Astrocyte (in vitro differentiated cells and primary cell): ENCODE measurements at regions not wholly inside any gene's neighbourhood (a gene's known extent, or its start where the extent isn't known, plus 50 kb on each side); places are given as distances from the start of the nearest gene placed in this dataset.

Source experiments
- DNase-seq: peaks from one replicate; pipeline ENCODE4 v3.0.0-alpha.2; 2010; ENCODE audit warnings: low read depth
- FAIRE-seq: peaks from 2 replicates; lab custom pipeline; 2011; peaks lifted over from hg19 to GRCh38; lab: Jason Lieb, UNC
- H2AFZ ChIP-seq: 2 replicates; pipeline ENCODE4 v1.6.0; 2012; ENCODE audit warnings: low read depth, low read length, inconsistent platforms
- H3K27ac ChIP-seq: 2 replicates; pipeline ENCODE4 v1.5.1; 2011; ENCODE audit warnings: low read depth, low read length, inconsistent platforms
- H3K27me3 ChIP-seq: 2 replicates; pipeline ENCODE4 v1.6.0; 2011; ENCODE audit warnings: low read length, inconsistent platforms; ENCODE audit not compliant: insufficient read depth
- H3K36me3 ChIP-seq: 2 replicates; pipeline ENCODE4 v1.5.1; 2011; ENCODE audit warnings: low read length, inconsistent platforms; ENCODE audit not compliant: insufficient read depth
- H3K4me1 ChIP-seq: 2 replicates; pipeline ENCODE4 v1.5.1; 2011; ENCODE audit warnings: low read length, inconsistent platforms; ENCODE audit not compliant: insufficient read depth
- H3K4me2 ChIP-seq: 2 replicates; pipeline ENCODE4 v1.6.0; 2012; ENCODE audit warnings: low read length, inconsistent platforms
- H3K4me3 ChIP-seq: 2 replicates; pipeline ENCODE4 v1.5.1; 2011; ENCODE audit warnings: low read depth, mild to moderate bottlenecking, low read length, inconsistent platforms; ENCODE audit not compliant: insufficient read depth
- H3K79me2 ChIP-seq: 2 replicates; pipeline ENCODE4 v1.6.0; 2012; ENCODE audit warnings: mild to moderate bottlenecking, low read length, inconsistent platforms; ENCODE audit not compliant: insufficient read depth
- H3K9ac ChIP-seq: 2 replicates; pipeline ENCODE4 v1.6.0; 2012; ENCODE audit warnings: mild to moderate bottlenecking, low read length, inconsistent platforms
- H3K9me3 ChIP-seq: 2 replicates; pipeline ENCODE4 v1.5.1; 2012; ENCODE audit warnings: low read depth, mild to moderate bottlenecking, low read length, inconsistent platforms; ENCODE audit not compliant: insufficient read depth
- H4K20me1 ChIP-seq: 2 replicates; pipeline ENCODE4 v1.6.0; 2012; ENCODE audit warnings: low read length, inconsistent platforms; ENCODE audit not compliant: insufficient read depth
- H3K27ac Mint-ChIP-seq: one replicate; pipeline ENCODE4 v1.8.0; 2021; ENCODE audit warnings: mild to moderate bottlenecking, mixed read lengths; ENCODE audit not compliant: unreplicated experiment
- H3K27me3 Mint-ChIP-seq: one replicate; pipeline ENCODE4 v1.8.0; 2021; ENCODE audit warnings: low read depth, mixed read lengths; ENCODE audit not compliant: unreplicated experiment
- H3K36me3 Mint-ChIP-seq: one replicate; pipeline ENCODE4 v1.8.0; 2021; ENCODE audit warnings: low read depth, mixed read lengths; ENCODE audit not compliant: unreplicated experiment
- H3K4me1 Mint-ChIP-seq: one replicate; pipeline ENCODE4 v1.8.0; 2021; ENCODE audit warnings: low read depth, mixed read lengths; ENCODE audit not compliant: unreplicated experiment
- H3K4me3 Mint-ChIP-seq: one replicate; pipeline ENCODE4 v1.8.0; 2021; ENCODE audit warnings: mild to moderate bottlenecking, moderate library complexity, mixed read lengths; ENCODE audit not compliant: unreplicated experiment
- H3K9me3 Mint-ChIP-seq: one replicate; pipeline ENCODE4 v1.8.0; 2021; ENCODE audit warnings: mild to moderate bottlenecking, mixed read lengths; ENCODE audit not compliant: unreplicated experiment
- CTCF ChIP-seq: IDR thresholded peaks from 2 replicates; pipeline ENCODE4 v1.5.1; 2011; ENCODE audit warnings: low read depth, mild to moderate bottlenecking, inconsistent platforms, low read length, moderate library complexity; ENCODE audit not compliant: insufficient read depth
- EZH2 ChIP-seq: IDR thresholded peaks from 2 replicates; pipeline ENCODE4 v1.6.1; 2012; ENCODE audit warnings: mild to moderate bottlenecking, low read length, inconsistent platforms; ENCODE audit not compliant: insufficient read depth

GRCh38 chr3:102830415-102830814, 395.6 kb downstream of the ZPLD1 start:
- no peak overlapping the region for H2AFZ ChIP-seq
- no peak overlapping the region for H3K4me2 ChIP-seq
- peaks cover 6% of the 10 kb centered on the region for H3K27me3 Mint-ChIP-seq
- FAIRE-seq (no peak), DNase-seq (no peak)
- H3K4me3 ChIP-seq: no peak overlapping the region
- no peak overlapping the region for H3K9ac ChIP-seq
- H4K20me1 ChIP-seq: no peaks in the 10 kb centered on the region
- H3K4me1 ChIP-seq: no peaks in the 10 kb centered on the region
- H3K4me1 Mint-ChIP-seq: no peaks in the 10 kb centered on the region
- H3K27ac ChIP-seq: no peak overlapping the region
- no peaks in the 10 kb centered on the region for H3K36me3 Mint-ChIP-seq
- H3K27me3 ChIP-seq: no peaks in the 10 kb centered on the region
- H3K4me3 Mint-ChIP-seq: no peak overlapping the region
- H3K79me2 ChIP-seq: no peaks in the 10 kb centered on the region
- H3K27ac Mint-ChIP-seq: no peak overlapping the region
- no peaks in the 10 kb centered on the region for H3K9me3 Mint-ChIP-seq
- H3K36me3 ChIP-seq: no peaks in the 10 kb centered on the region
- H3K9me3 ChIP-seq: no peaks in the 10 kb centered on the region
- TF ChIP-seq EZH2 (no peak), CTCF (no peak)

GRCh38 chr3:102841866-102842265, 407.1 kb downstream of the ZPLD1 start:
- H3K27me3 Mint-ChIP-seq: no peaks in the 10 kb centered on the region
- no peak overlapping the region for H3K4me3 Mint-ChIP-seq
- Histone ChIP-seq H3K9ac (no peak overlapping the region), H3K36me3 (no peaks in the 10 kb centered on the region), H2AFZ (no peak overlapping the region), H3K27ac (no peak overlapping the region), H3K79me2 (no peaks in the 10 kb centered on the region), H3K27me3 (no peaks in the 10 kb centered on the region), H3K9me3 (no peaks in the 10 kb centered on the region), H4K20me1 (no peaks in the 10 kb centered on the region), H3K4me3 (no peak overlapping the region), H3K4me2 (no peak overlapping the region), H3K4me1 (no peaks in the 10 kb centered on the region)
- H3K9me3 Mint-ChIP-seq: peaks cover 4% of the 10 kb centered on the region
- no peak overlapping the region for H3K27ac Mint-ChIP-seq
- H3K4me1 Mint-ChIP-seq: no peaks in the 10 kb centered on the region
- H3K36me3 Mint-ChIP-seq: no peaks in the 10 kb centered on the region
- TF ChIP-seq CTCF: no peak
- no peak for TF ChIP-seq EZH2
- DNase-seq: no peak
- no peak for FAIRE-seq

GRCh38 chr3:102866845-102867244, 432.0 kb downstream of the ZPLD1 start:
- H3K4me2 ChIP-seq: no peak overlapping the region
- no peaks in the 10 kb centered on the region for H3K36me3 ChIP-seq
- H3K27me3 Mint-ChIP-seq: no peaks in the 10 kb centered on the region
- no peak for TF ChIP-seq CTCF
- no peak for TF ChIP-seq EZH2
- no peaks in the 10 kb centered on the region for H3K36me3 Mint-ChIP-seq
- FAIRE-seq: no peak
- H3K9me3 Mint-ChIP-seq: no peaks in the 10 kb centered on the region
- no peak overlapping the region for H3K4me3 ChIP-seq
- no peaks in the 10 kb centered on the region for H3K79me2 ChIP-seq
- H3K4me1 ChIP-seq: no peaks in the 10 kb centered on the region
- no peaks in the 10 kb centered on the region for H4K20me1 ChIP-seq
- no peak overlapping the region for H3K27ac ChIP-seq
- no peak overlapping the region for H3K4me3 Mint-ChIP-seq
- no peak overlapping the region for H3K27ac Mint-ChIP-seq
- no peak for DNase-seq
- H2AFZ ChIP-seq: no peak overlapping the region
- no peaks in the 10 kb centered on the region for H3K4me1 Mint-ChIP-seq
- no peaks in the 10 kb centered on the region for H3K9me3 ChIP-seq
- H3K9ac ChIP-seq: no peak overlapping the region
- no peaks in the 10 kb centered on the region for H3K27me3 ChIP-seq
